DND-41 (cell line): ENCODE measurements at regions not wholly inside any gene's neighbourhood (a gene's known extent, or its start where the extent isn't known, plus 50 kb on each side); places are given as distances from the start of the nearest gene placed in this dataset.

Experiments
- ATAC-seq: fragments of 200-7000 bp; cut with Tn5 transposase; 3 replicates; pipeline ENCODE4 v1.9.1; 2021; ENCODE audit warnings: low read depth; ENCODE audit not compliant: insufficient read depth
- DNase-seq: peaks from one replicate; pipeline ENCODE4 v3.0.0-alpha.2; 2020
- H2AFZ ChIP-seq: 2 replicates; pipeline ENCODE4 v1.6.0; 2012; ENCODE audit warnings: low read depth, low read length
- H3K27ac ChIP-seq: 2 replicates; pipeline ENCODE4 v1.5.1; 2012; ENCODE audit warnings: low read length, inconsistent platforms
- H3K27me3 ChIP-seq: fragments of 200-600 bp; sonication (generic); 2 replicates; pipeline ENCODE4 v1.6.0; 2012; ENCODE audit warnings: low read length, mild to moderate bottlenecking, inconsistent platforms; ENCODE audit not compliant: insufficient read depth, poor library complexity
- H3K36me3 ChIP-seq: 2 replicates; pipeline ENCODE4 v1.5.1; 2012; ENCODE audit warnings: low read length, inconsistent platforms; ENCODE audit not compliant: insufficient read depth
- H3K4me1 ChIP-seq: 2 replicates; pipeline ENCODE4 v1.5.1; 2012; ENCODE audit warnings: mild to moderate bottlenecking, low read length; ENCODE audit not compliant: insufficient read depth
- H3K4me2 ChIP-seq: 2 replicates; pipeline ENCODE4 v1.6.0; 2012; ENCODE audit warnings: mild to moderate bottlenecking, moderate library complexity, low read length, inconsistent platforms; ENCODE audit not compliant: insufficient read depth
- H3K4me3 ChIP-seq, 2 experiments: fragments of 200-600 bp in 1 of 2; shearing (Covaris generic) in 1 of 2; 2 replicates each; pipeline ENCODE4 v1.5.1; 2012 to 2016; ENCODE audit warnings: inconsistent platforms in 2 of 2, low read length in 2 of 2, mild to moderate bottlenecking in 2 of 2, low read depth in 1 of 2, moderate library complexity in 1 of 2
- H3K79me2 ChIP-seq: 2 replicates; pipeline ENCODE4 v1.6.0; 2012; ENCODE audit warnings: low read length, inconsistent platforms; ENCODE audit not compliant: insufficient read depth
- H3K9ac ChIP-seq: 2 replicates; pipeline ENCODE4 v1.6.0; 2012; ENCODE audit warnings: low read depth, mild to moderate bottlenecking, inconsistent platforms, low read length, moderate library complexity
- H3K9me3 ChIP-seq: 2 replicates; pipeline ENCODE4 v1.5.1; 2012; ENCODE audit warnings: low read length, moderate library complexity, mild to moderate bottlenecking, inconsistent platforms; ENCODE audit not compliant: insufficient read depth, severe bottlenecking
- H4K20me1 ChIP-seq: 2 replicates; pipeline ENCODE4 v1.6.0; 2012; ENCODE audit warnings: low read length; ENCODE audit not compliant: insufficient read depth
- EZH2 ChIP-seq: IDR thresholded peaks from 3 replicates; pipeline ENCODE4 v1.6.1; 2012; ENCODE audit warnings: borderline replicate concordance, low read depth, mild to moderate bottlenecking, moderate library complexity, low read length, inconsistent platforms; ENCODE audit not compliant: severe bottlenecking
- TF ChIP-seq, protein P1 (sequence below): IDR thresholded peaks from 2 replicates; pipeline ENCODE4 v1.5.1; 2012; ENCODE audit warnings: borderline replicate concordance, low read length, moderate library complexity, mild to moderate bottlenecking; ENCODE audit not compliant: poor library complexity, severe bottlenecking; ENCODE audit errors: extremely low read depth

DNA sequence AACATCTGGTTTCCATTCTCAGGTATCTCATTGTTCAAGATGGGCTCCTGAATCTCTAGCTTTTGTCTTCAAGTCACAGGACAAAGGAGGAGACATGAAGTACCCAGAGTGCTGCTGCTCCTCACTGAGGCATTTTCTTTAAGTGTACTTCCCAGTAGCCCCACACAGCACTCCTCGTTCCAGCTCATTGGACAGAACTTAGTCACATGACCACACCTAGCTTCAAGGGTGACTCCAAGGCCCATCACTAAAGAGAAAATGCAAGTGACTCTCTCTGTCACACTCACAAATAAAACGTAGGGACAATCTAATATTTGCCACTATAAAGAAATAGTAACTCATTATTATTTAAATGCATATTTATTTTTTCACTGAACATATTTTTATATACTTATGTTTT, 58.3 kb upstream of the NEUROD6 start:
- Histone ChIP-seq H3K27me3 (peaks cover 4% of the 10 kb centered on the region), H3K4me3 (no peak overlapping the region), H3K9ac (no peak overlapping the region), H3K4me1 (no peaks in the 10 kb centered on the region), H4K20me1 (no peaks in the 10 kb centered on the region), H2AFZ (no peak overlapping the region), H3K79me2 (no peaks in the 10 kb centered on the region), H3K27ac (no peak overlapping the region), H3K4me2 (no peak overlapping the region), H3K9me3 (no peaks in the 10 kb centered on the region), H3K36me3 (no peaks in the 10 kb centered on the region)
- ATAC-seq (no peak), DNase-seq (no peak)
- TF ChIP-seq, protein P1, sequence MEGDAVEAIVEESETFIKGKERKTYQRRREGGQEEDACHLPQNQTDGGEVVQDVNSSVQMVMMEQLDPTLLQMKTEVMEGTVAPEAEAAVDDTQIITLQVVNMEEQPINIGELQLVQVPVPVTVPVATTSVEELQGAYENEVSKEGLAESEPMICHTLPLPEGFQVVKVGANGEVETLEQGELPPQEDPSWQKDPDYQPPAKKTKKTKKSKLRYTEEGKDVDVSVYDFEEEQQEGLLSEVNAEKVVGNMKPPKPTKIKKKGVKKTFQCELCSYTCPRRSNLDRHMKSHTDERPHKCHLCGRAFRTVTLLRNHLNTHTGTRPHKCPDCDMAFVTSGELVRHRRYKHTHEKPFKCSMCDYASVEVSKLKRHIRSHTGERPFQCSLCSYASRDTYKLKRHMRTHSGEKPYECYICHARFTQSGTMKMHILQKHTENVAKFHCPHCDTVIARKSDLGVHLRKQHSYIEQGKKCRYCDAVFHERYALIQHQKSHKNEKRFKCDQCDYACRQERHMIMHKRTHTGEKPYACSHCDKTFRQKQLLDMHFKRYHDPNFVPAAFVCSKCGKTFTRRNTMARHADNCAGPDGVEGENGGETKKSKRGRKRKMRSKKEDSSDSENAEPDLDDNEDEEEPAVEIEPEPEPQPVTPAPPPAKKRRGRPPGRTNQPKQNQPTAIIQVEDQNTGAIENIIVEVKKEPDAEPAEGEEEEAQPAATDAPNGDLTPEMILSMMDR, result no peak
- TF ChIP-seq EZH2, result no peak

DNA sequence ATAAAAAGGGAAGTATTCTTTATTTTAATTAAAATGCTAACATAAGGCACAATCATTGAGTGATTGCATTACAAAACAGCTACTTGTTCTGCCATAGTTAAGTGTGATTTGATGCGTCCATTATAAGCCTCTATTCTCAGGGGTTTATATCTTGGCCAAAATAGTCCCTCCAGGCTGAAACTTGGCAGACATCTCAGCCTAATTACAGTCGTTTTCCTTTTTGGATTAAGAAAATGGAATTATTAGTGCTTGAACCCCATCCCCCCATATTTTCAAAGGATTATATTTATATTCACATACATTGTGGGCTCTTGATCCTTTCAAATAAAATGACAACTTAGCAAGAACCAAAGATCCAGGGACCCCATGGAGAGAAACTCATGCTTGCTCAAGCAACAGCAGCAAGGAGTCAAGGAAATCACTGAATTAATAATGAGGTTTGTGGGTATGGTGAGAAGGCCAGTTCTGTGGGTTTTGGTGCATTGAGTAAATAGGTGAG, 66.7 kb upstream of the NEUROD6 start:
- no peak for TF ChIP-seq EZH2
- TF ChIP-seq, protein P1, result no peak
- Histone ChIP-seq H3K4me3 (no peak overlapping the region), H3K27ac (no peak overlapping the region), H3K36me3 (no peaks in the 10 kb centered on the region), H2AFZ (no peak overlapping the region), H3K4me1 (no peaks in the 10 kb centered on the region), H4K20me1 (no peaks in the 10 kb centered on the region), H3K9ac (no peak overlapping the region), H3K27me3 (peaks cover 4% of the 10 kb centered on the region), H3K9me3 (no peaks in the 10 kb centered on the region), H3K79me2 (no peaks in the 10 kb centered on the region), H3K4me2 (no peak overlapping the region)
- ATAC-seq (no peak), DNase-seq (no peak)

DNA sequence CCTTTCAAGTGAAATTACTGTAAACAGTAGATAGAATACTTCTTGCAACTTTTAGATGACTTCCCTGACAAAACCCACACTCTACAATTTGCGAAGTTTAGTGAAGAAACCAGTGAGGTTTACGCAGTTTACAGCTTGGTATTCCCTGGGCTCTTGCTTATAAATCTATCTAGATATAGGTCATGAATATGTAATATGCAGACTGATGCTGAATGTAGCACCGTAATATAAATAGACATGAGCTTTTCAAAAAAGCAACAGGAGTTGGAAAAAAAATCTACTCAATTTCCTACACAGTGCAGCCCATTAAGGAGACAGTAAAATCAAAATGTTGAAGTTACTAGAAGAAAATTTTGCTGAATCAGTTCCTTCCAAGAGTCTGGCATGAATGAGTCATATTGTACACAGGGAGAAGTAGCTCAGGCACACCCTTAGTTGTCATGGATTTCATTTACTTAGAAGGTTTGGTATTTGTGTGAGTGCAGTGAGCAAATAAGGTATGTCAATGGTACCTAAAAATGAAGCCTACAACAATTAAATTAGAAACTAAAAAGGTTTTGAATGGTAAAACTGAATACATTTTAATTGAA, 67.7 kb upstream of the NEUROD6 start:
- Histone ChIP-seq H3K4me3 (no peak overlapping the region), H3K4me1 (no peaks in the 10 kb centered on the region), H3K27me3 (no peaks in the 10 kb centered on the region), H3K27ac (no peak overlapping the region), H2AFZ (no peak overlapping the region), H3K9ac (no peak overlapping the region), H4K20me1 (no peaks in the 10 kb centered on the region), H3K36me3 (no peaks in the 10 kb centered on the region), H3K4me2 (no peak overlapping the region), H3K79me2 (no peaks in the 10 kb centered on the region), H3K9me3 (no peaks in the 10 kb centered on the region)
- DNase-seq (no peak), ATAC-seq (no peak)
- TF ChIP-seq, protein P1, result no peak
- TF ChIP-seq EZH2, result no peak

DNA sequence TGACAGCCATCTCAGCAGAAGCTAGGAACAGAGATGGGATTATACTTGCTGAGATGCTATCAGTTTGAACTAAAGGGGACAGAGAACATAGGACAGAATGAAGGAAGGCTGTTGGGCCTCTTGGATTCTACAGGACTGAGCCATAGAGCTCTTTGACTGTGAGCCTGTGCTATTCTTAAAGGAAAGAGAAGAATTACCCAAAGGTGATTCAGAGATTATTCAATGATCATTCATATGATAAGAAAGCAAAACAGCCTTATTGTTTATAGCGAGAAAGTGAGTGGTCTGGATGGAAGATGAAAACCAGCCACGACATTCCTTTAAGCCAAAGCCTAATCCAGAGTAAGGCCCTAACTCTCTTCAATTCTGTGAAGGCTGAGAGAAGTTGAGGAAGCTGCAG, 69.7 kb upstream of the NEUROD6 start:
- H3K36me3 ChIP-seq, result no peaks in the 10 kb centered on the region
- no peaks in the 10 kb centered on the region for H4K20me1 ChIP-seq
- no peak overlapping the region for H2AFZ ChIP-seq
- ATAC-seq (no peak), DNase-seq (no peak)
- no peaks in the 10 kb centered on the region for H3K79me2 ChIP-seq
- no peaks in the 10 kb centered on the region for H3K4me1 ChIP-seq
- no peaks in the 10 kb centered on the region for H3K27me3 ChIP-seq
- no peak for TF ChIP-seq EZH2
- TF ChIP-seq, protein P1, result no peak
- H3K27ac ChIP-seq, result no peak overlapping the region
- H3K9me3 ChIP-seq, result no peaks in the 10 kb centered on the region
- H3K4me2 ChIP-seq, result no peak overlapping the region
- H3K9ac ChIP-seq, result no peak overlapping the region
- no peak overlapping the region for H3K4me3 ChIP-seq
